WI38 (cell line): ENCODE measurements at regions not wholly inside any gene's neighbourhood (a gene's known extent, or its start where the extent isn't known, plus 50 kb on each side); places are given as distances from the start of the nearest gene placed in this dataset.

ENCODE experiments used
- H3K4me3 ChIP-seq: 2 replicates; pipeline ENCODE4 v1.5.1; 2011; ENCODE audit warnings: low read depth, mild to moderate bottlenecking, control low read depth, low read length
- CTCF ChIP-seq: IDR thresholded peaks from 2 replicates; pipeline ENCODE4 v1.5.1; 2012; ENCODE audit warnings: low read depth, mild to moderate bottlenecking, control low read depth, low read length

- TF ChIP-seq CTCF: no peak
- H3K4me3 ChIP-seq: no peak overlapping the region
Observed at GRCh38 chr20:7829776-7830175, 110.5 kb downstream of the HAO1 start.
